GM12878 (cell line): ENCODE measurements at regions not wholly inside any gene's neighbourhood (a gene's known extent, or its start where the extent isn't known, plus 50 kb on each side); places are given as distances from the start of the nearest gene placed in this dataset.

Experiments
- ATAC-seq: fragments of 200-7000 bp; cut with Tn5 transposase; 3 replicates; pipeline ENCODE4 v1.9.1; 2020; ENCODE audit warnings: mild to moderate bottlenecking, moderate library complexity
- BruUV-seq: library from RNA; stranded (reverse); fragments of 400-500 nt; replicated peaks from 2 replicates; lab custom pipeline; 2021; lab: Mats Ljungman, UMichigan
- CTCF ChIA-PET: fragments of 300-600 bp; sonication (Branson Sonifier 250); formaldehyde crosslinking; extraction: SDS; loops from one replicate; lab custom pipeline; 2021; ENCODE audit warnings: inconsistent platforms; lab: Yijun Ruan, JAX
- POLR2A ChIA-PET: fragments of 350-600 bp; formaldehyde crosslinking; extraction: SDS; loops from one replicate; lab custom pipeline; 2021; ENCODE audit warnings: inconsistent platforms; lab: Charles Lee
- RAD21 ChIA-PET: fragments of 300-600 bp; sonication (Branson Sonifier 250); formaldehyde crosslinking; loops from one replicate; lab custom pipeline; 2023; ENCODE audit warnings: antibody characterized with exemption; ENCODE audit not compliant: unreplicated experiment; lab: Charles Lee
- SMC1A ChIA-PET: fragments of 300-600 bp; sonication (Branson Sonifier 250); formaldehyde crosslinking; loops from one replicate; lab custom pipeline; 2023; ENCODE audit not compliant: unreplicated experiment, uncharacterized antibody; lab: Charles Lee
- DNase-seq: peaks from one replicate; pipeline ENCODE4 v3.0.0-alpha.2; 2011; ENCODE audit warnings: low read depth, low spot score
- FAIRE-seq: peaks from 3 replicates; lab custom pipeline; 2011; peaks lifted over from hg19 to GRCh38; lab: Jason Lieb, UNC
- H2AFZ ChIP-seq: 2 replicates; pipeline ENCODE4 v1.6.0; 2011; ENCODE audit warnings: low read depth, low read length, control low read depth; ENCODE audit not compliant: control insufficient read depth
- H3K27ac ChIP-seq: 2 replicates; pipeline ENCODE4 v1.5.1; 2011; ENCODE audit warnings: control low read depth; ENCODE audit not compliant: control insufficient read depth, insufficient read depth
- H3K27me3 ChIP-seq, 2 experiments: replicated peaks in 1 of 2; 2 replicates each; pipeline versions ENCODE4 v1.6.0 to v1.6.1; 2011; ENCODE audit warnings: low read length in 1 of 2; ENCODE audit not compliant: control insufficient read depth in 2 of 2, insufficient read depth in 2 of 2
- H3K36me3 ChIP-seq, 2 experiments: 2 replicates each; pipeline ENCODE4 v1.5.1; 2011; ENCODE audit warnings: low read length in 1 of 2; ENCODE audit not compliant: control insufficient read depth in 2 of 2, insufficient read depth in 2 of 2
- H3K4me1 ChIP-seq: 2 replicates; pipeline ENCODE4 v1.6.1; 2011; ENCODE audit warnings: mild to moderate bottlenecking, low read length, moderate library complexity, mixed read lengths; ENCODE audit not compliant: control insufficient read depth, insufficient read depth
- H3K4me2 ChIP-seq: 2 replicates; pipeline ENCODE4 v1.6.0; 2011; ENCODE audit warnings: control low read depth; ENCODE audit not compliant: control insufficient read depth, insufficient read depth
- H3K4me3 ChIP-seq: fragments of 200-600 bp; sonication (generic); 2 replicates; pipeline ENCODE4 v1.5.1; 2016
- H3K79me2 ChIP-seq: 2 replicates; pipeline ENCODE4 v1.6.0; 2011; ENCODE audit warnings: low read length; ENCODE audit not compliant: control insufficient read depth, insufficient read depth
- H3K9ac ChIP-seq: 2 replicates; pipeline ENCODE4 v1.8.0; 2011; ENCODE audit warnings: low read length, control low read depth, mixed read lengths; ENCODE audit not compliant: control insufficient read depth, insufficient read depth
- H3K9me3 ChIP-seq: replicated peaks from 3 replicates; pipeline ENCODE4 v1.5.1; 2011; ENCODE audit warnings: mild to moderate bottlenecking, low read length; ENCODE audit not compliant: control insufficient read depth, insufficient read depth
- H4K20me1 ChIP-seq: 2 replicates; pipeline ENCODE4 v1.6.0; 2011; ENCODE audit not compliant: control insufficient read depth, insufficient read depth
- WGBS: methylation state at CpG from one replicate; pipeline ENCODE4 v1.1.6; 2016; ENCODE audit warnings: low lambda C conversion rate; ENCODE audit not compliant: insufficient replicate concordance, insufficient coverage; ENCODE audit errors: missing lambda C conversion rate; 5-methylcytosine and 5-hydroxymethylcytosine counted together
- in situ Hi-C: fragments of 300-500 bp; cut with MboI; formaldehyde crosslinking; loops from 9 replicates; pipeline ENCODE4 v1.14.3; 2018; ENCODE audit warnings: mixed read lengths
- intact Hi-C: fragments of 100-400 bp; cut with micrococcal nuclease; formaldehyde crosslinking; loops from one replicate; pipeline ENCODE4 v1.14.2; 2022; ENCODE audit not compliant: unreplicated experiment
- TF ChIP-seq, protein P1 (sequence below): fragments of 150-350 bp; IDR thresholded peaks from 2 replicates; pipeline ENCODE4 v1.6.1; 2016; ENCODE audit warnings: low read depth, low read length
- TF ChIP-seq, protein P2 (sequence below): fragments of 450-650 bp; conservative IDR thresholded peaks from 2 replicates; pipeline ENCODE4 v1.6.1; 2017; ENCODE audit warnings: mild to moderate bottlenecking, moderate library complexity

DNA sequence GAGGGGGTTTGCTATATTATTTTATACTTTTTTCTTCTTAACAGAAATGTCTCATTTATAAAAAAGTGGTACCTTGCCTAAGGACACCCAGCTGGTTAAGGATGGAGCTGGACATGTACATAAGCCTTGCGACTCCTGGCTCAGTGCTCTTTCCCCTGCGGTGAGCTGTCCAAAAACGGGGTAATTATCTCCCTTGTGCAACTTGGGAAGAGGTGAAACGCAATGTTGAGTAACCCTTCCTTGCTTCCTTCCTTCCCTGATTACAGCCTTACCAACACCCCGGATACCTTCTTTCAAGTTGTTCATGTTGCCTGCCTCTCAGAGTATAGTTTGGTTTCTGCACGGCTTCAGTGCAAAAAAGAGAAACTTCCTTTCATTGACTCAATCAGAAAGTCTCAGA, 94.1 kb upstream of the XYLT1 start:
- POLR2A ChIA-PET: no interaction called here
- Histone ChIP-seq H3K4me2 (no peak overlapping the region), H3K9ac (no peak overlapping the region), H3K4me1 (no peaks in the 10 kb centered on the region), H3K36me3 (no peaks in the 10 kb centered on the region), H3K4me3 (no peak overlapping the region), H3K9me3 (no peaks in the 10 kb centered on the region), H4K20me1 (no peaks in the 10 kb centered on the region), H3K79me2 (no peaks in the 10 kb centered on the region), H2AFZ (no peak overlapping the region), H3K27ac (no peak overlapping the region), H3K27me3 (no peaks in the 10 kb centered on the region; a peak in 2 of 4 replicates)
- ATAC-seq: no peak
- RAD21 ChIA-PET: no interaction called here
- DNase-seq: no peak
- TF ChIP-seq, protein P1, sequence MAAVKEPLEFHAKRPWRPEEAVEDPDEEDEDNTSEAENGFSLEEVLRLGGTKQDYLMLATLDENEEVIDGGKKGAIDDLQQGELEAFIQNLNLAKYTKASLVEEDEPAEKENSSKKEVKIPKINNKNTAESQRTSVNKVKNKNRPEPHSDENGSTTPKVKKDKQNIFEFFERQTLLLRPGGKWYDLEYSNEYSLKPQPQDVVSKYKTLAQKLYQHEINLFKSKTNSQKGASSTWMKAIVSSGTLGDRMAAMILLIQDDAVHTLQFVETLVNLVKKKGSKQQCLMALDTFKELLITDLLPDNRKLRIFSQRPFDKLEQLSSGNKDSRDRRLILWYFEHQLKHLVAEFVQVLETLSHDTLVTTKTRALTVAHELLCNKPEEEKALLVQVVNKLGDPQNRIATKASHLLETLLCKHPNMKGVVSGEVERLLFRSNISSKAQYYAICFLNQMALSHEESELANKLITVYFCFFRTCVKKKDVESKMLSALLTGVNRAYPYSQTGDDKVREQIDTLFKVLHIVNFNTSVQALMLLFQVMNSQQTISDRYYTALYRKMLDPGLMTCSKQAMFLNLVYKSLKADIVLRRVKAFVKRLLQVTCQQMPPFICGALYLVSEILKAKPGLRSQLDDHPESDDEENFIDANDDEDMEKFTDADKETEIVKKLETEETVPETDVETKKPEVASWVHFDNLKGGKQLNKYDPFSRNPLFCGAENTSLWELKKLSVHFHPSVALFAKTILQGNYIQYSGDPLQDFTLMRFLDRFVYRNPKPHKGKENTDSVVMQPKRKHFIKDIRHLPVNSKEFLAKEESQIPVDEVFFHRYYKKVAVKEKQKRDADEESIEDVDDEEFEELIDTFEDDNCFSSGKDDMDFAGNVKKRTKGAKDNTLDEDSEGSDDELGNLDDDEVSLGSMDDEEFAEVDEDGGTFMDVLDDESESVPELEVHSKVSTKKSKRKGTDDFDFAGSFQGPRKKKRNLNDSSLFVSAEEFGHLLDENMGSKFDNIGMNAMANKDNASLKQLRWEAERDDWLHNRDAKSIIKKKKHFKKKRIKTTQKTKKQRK: no peak
- TF ChIP-seq, protein P2, sequence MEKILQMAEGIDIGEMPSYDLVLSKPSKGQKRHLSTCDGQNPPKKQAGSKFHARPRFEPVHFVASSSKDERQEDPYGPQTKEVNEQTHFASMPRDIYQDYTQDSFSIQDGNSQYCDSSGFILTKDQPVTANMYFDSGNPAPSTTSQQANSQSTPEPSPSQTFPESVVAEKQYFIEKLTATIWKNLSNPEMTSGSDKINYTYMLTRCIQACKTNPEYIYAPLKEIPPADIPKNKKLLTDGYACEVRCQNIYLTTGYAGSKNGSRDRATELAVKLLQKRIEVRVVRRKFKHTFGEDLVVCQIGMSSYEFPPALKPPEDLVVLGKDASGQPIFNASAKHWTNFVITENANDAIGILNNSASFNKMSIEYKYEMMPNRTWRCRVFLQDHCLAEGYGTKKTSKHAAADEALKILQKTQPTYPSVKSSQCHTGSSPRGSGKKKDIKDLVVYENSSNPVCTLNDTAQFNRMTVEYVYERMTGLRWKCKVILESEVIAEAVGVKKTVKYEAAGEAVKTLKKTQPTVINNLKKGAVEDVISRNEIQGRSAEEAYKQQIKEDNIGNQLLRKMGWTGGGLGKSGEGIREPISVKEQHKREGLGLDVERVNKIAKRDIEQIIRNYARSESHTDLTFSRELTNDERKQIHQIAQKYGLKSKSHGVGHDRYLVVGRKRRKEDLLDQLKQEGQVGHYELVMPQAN: no peak
- CTCF ChIA-PET: interaction anchor here (1.8 kb wide), 1 partner anchor 14 kb away, joined by 6 read pairs; no protein-coding TSS in a partner anchor
- intact Hi-C loops (no loop called here), in situ Hi-C loops (loop anchor here (25.0 kb wide), 1 partner anchor 1197 kb away; no protein-coding TSS in a partner anchor)
- no TSS peak for BruUV-seq
- SMC1A ChIA-PET: interaction anchor here (2.0 kb wide), 1 partner anchor 8 kb away, joined by 5 read pairs; no protein-coding TSS in a partner anchor
- 37% methylated on average over 6 of the region's 6 CpGs for WGBS
- no peak for FAIRE-seq
